SK-N-SH (cell line): ENCODE measurements at regions not wholly inside any gene's neighbourhood (a gene's known extent, or its start where the extent isn't known, plus 50 kb on each side); places are given as distances from the start of the nearest gene placed in this dataset.

ENCODE experiments used
- CTCF ChIA-PET: fragments of 300-600, 350-600 bp; formaldehyde crosslinking; extraction: SDS; loops from one replicate; lab custom pipeline; 2021; lab: Yijun Ruan, JAX
- POLR2A ChIA-PET: fragments of 350-600 bp; sonication (Branson Sonifier 250); formaldehyde crosslinking; extraction: SDS; loops from one replicate; lab custom pipeline; 2020; ENCODE audit warnings: antibody characterized with exemption, inconsistent platforms; lab: Yijun Ruan, JAX
- DNase-seq: peaks from one replicate; pipeline ENCODE4 v3.0.0; 2012
- H2AFZ ChIP-seq: fragments of 200-600 bp; sonication (generic); 2 replicates; pipeline ENCODE4 v1.8.1; 2016; ENCODE audit warnings: antibody characterized with exemption, mild to moderate bottlenecking, low read depth
- H3F3A ChIP-seq: fragments of 200-600 bp; sonication (generic); replicated peaks from 2 replicates; pipeline ENCODE3; 2016; ENCODE audit warnings: antibody characterized with exemption, mild to moderate bottlenecking; ENCODE audit not compliant: insufficient read depth
- H3K27ac ChIP-seq, 2 experiments: fragments of 200-500 bp in 1 of 2; fragments of 200-600 bp in 1 of 2; sonication (Bioruptor generic) in 1 of 2; sonication (generic), shearing (Covaris generic) in 1 of 2; 2 replicates each; pipeline versions ENCODE4 v1.5.1 to v1.6.1; 2014 to 2016; ENCODE audit warnings: low read depth in 2 of 2, inconsistent platforms in 1 of 2, low read length in 1 of 2, mild to moderate bottlenecking in 1 of 2, mixed read lengths in 1 of 2
- H3K27me3 ChIP-seq: fragments of 200-600 bp; sonication (generic), shearing (Covaris generic); 2 replicates; pipeline ENCODE4 v1.6.1; 2016; ENCODE audit warnings: mixed run types; ENCODE audit not compliant: insufficient read depth
- H3K36me3 ChIP-seq, 2 experiments: fragments of 200-500 bp in 1 of 2; fragments of 200-600 bp in 1 of 2; sonication (Bioruptor generic) in 1 of 2; sonication (generic) in 1 of 2; replicated peaks in 1 of 2; 2 replicates each; pipeline versions ENCODE3 to v1.5.1; 2014 to 2016; ENCODE audit warnings: low read length in 1 of 2, mild to moderate bottlenecking in 1 of 2; ENCODE audit not compliant: insufficient read depth in 2 of 2, control insufficient read depth in 1 of 2
- H3K4me1 ChIP-seq, 2 experiments: fragments of 200-500 bp in 1 of 2; fragments of 200-600 bp in 1 of 2; sonication (Bioruptor generic) in 1 of 2; sonication (generic), shearing (Covaris generic) in 1 of 2; 2 replicates each; pipeline versions ENCODE4 v1.5.1 to v1.6.1; 2014 to 2016; ENCODE audit warnings: low read depth in 1 of 2, low read length in 1 of 2, mixed run types in 1 of 2; ENCODE audit not compliant: insufficient read depth in 2 of 2, control insufficient read depth in 1 of 2
- H3K4me2 ChIP-seq: fragments of 200-600 bp; sonication (generic), shearing (Covaris generic); 2 replicates; pipeline ENCODE4 v1.6.1; 2017; ENCODE audit warnings: mixed run types
- H3K4me3 ChIP-seq, 2 experiments: fragments of 200-500 bp in 1 of 2; fragments of 200-600 bp in 1 of 2; sonication (Bioruptor generic) in 1 of 2; sonication (generic), shearing (Covaris generic) in 1 of 2; 2 replicates each; pipeline versions ENCODE4 v1.5.1 to v1.8.1; 2014 to 2016; ENCODE audit warnings: low read depth in 2 of 2, inconsistent platforms in 1 of 2, low read length in 1 of 2, mild to moderate bottlenecking in 1 of 2, mixed read lengths in 1 of 2, moderate library complexity in 1 of 2
- H3K79me2 ChIP-seq: fragments of 200-600 bp; sonication (generic); 2 replicates; pipeline ENCODE4 v1.8.1; 2017; ENCODE audit warnings: mild to moderate bottlenecking; ENCODE audit not compliant: insufficient read depth
- H3K9ac ChIP-seq: fragments of 200-600 bp; sonication (generic); 2 replicates; pipeline ENCODE4 v1.6.1; 2017; ENCODE audit warnings: mixed run types
- H3K9me2 ChIP-seq: fragments of 200-600 bp; sonication (generic); 2 replicates; pipeline ENCODE4 v1.6.1; 2017; ENCODE audit warnings: mixed run types
- H3K9me3 ChIP-seq: fragments of 200-600 bp; sonication (generic); 2 replicates; pipeline ENCODE4 v1.6.1; 2017; ENCODE audit warnings: mixed run types, mild to moderate bottlenecking, moderate library complexity
- H4K20me1 ChIP-seq: fragments of 200-600 bp; sonication (generic); 2 replicates; pipeline ENCODE4 v1.6.1; 2017; ENCODE audit warnings: mild to moderate bottlenecking, mixed run types; ENCODE audit not compliant: insufficient read depth
- EP300 ChIP-seq, 2 experiments: IDR thresholded peaks; 2 replicates each; pipeline versions ENCODE4 v1.4.0 to v1.6.1; 2012; ENCODE audit warnings: borderline replicate concordance in 1 of 2, low read depth in 1 of 2, low read length in 1 of 2
- FOSL2 ChIP-seq: IDR thresholded peaks from 2 replicates; pipeline ENCODE4 v1.4.0; 2012; ENCODE audit warnings: low read depth, mild to moderate bottlenecking, moderate library complexity, borderline replicate concordance
- IRF3 ChIP-seq: fragments of 150-350 bp; IDR thresholded peaks from 2 replicates; pipeline ENCODE4 v1.6.1; 2016; ENCODE audit warnings: mild to moderate bottlenecking, low read depth, low read length
- JUND ChIP-seq: IDR thresholded peaks from 2 replicates; pipeline ENCODE4 v1.4.0; 2012
- MEF2A ChIP-seq: IDR thresholded peaks from 2 replicates; pipeline ENCODE4 v1.4.0; 2012; ENCODE audit warnings: low read depth, borderline replicate concordance
- NRF1 ChIP-seq: IDR thresholded peaks from 2 replicates; pipeline ENCODE4 v1.6.1; 2012; ENCODE audit warnings: low read depth, mild to moderate bottlenecking, low read length
- POLR2AphosphoS5 ChIP-seq: IDR thresholded peaks from 2 replicates; pipeline ENCODE4 v1.6.1; 2012; ENCODE audit warnings: low read depth, low read length
- RCOR1 ChIP-seq: fragments of 150-350 bp; IDR thresholded peaks from 2 replicates; pipeline ENCODE4 v1.6.1; 2017; ENCODE audit warnings: antibody characterized with exemption, low read length
- USF1 ChIP-seq: IDR thresholded peaks from 2 replicates; pipeline ENCODE4 v1.4.0; 2012; ENCODE audit warnings: low read depth, borderline replicate concordance
- USF2 ChIP-seq: fragments of 150-350 bp; IDR thresholded peaks from 2 replicates; pipeline ENCODE4 v1.6.1; 2017; ENCODE audit warnings: antibody characterized with exemption, low read length, low read depth, borderline replicate concordance
- YY1 ChIP-seq: IDR thresholded peaks from 2 replicates; pipeline ENCODE4 v1.4.0; 2012; ENCODE audit warnings: low read depth, mild to moderate bottlenecking
- ZBTB33 ChIP-seq: IDR thresholded peaks from 2 replicates; pipeline ENCODE4 v1.4.0; 2012; ENCODE audit warnings: low read depth, borderline replicate concordance
- WGBS: methylation state at CpG from one replicate; pipeline ENCODE4 v1.1.6; 2017; ENCODE audit warnings: low lambda C conversion rate; 5-methylcytosine and 5-hydroxymethylcytosine counted together

GRCh38 chr7:16172366-16172765 is 249.0 kb downstream of the CRPPA start (continued):
- no peak for TF ChIP-seq IRF3
- no peak for TF ChIP-seq USF2
- TF ChIP-seq USF1 = no peak
- no peak for TF ChIP-seq POLR2AphosphoS5

- DNase-seq = no peak
- Histone ChIP-seq H3K4me1 (no peaks in the 10 kb centered on the region; a peak in 1 of 4 replicates), H3K9me2 (no peaks in the 10 kb centered on the region), H3K36me3 (no peaks in the 10 kb centered on the region), H3K9ac (no peak overlapping the region), H2AFZ (no peak overlapping the region), H4K20me1 (no peaks in the 10 kb centered on the region), H3K27me3 (no peaks in the 10 kb centered on the region), H3K4me2 (no peak overlapping the region), H3K4me3 (no peak overlapping the region), H3K9me3 (no peaks in the 10 kb centered on the region), H3F3A (no peaks in the 10 kb centered on the region), H3K27ac (no peak overlapping the region), H3K79me2 (no peaks in the 10 kb centered on the region)
- TF ChIP-seq EP300 (IDR thresholded peaks at IDR 0.05; ENCODE audit: borderline replicate concordance in 1 of 2, low read depth in 1 of 2, low read length in 1 of 2) (no peak), JUND (no peak), ZBTB33 (no peak), USF1 (no peak), RCOR1 (no peak), NRF1 (no peak), IRF3 (no peak), FOSL2 (no peak), YY1 (no peak), MEF2A (no peak)
- WGBS = 30% methylated on average over 3 of the region's 3 CpGs
- POLR2A ChIA-PET = no interaction called here
- CTCF ChIA-PET = no interaction called here
Measured at GRCh38 chr7:16171928-16172327, 249.4 kb downstream of the CRPPA start.
